Kidney (tissue), 13 donors: ENCODE measurements at regions not wholly inside any gene's neighbourhood (a gene's known extent, or its start where the extent isn't known, plus 50 kb on each side); places are given as distances from the start of the nearest gene placed in this dataset.

Experiments
- DNase-seq, 5 donors: peaks; one replicate each; pipeline ENCODE4 v3.0.0-alpha.2; 2013 to 2020
- FAIRE-seq: peaks from 2 replicates; lab custom pipeline; 2012; peaks lifted over from hg19 to GRCh38; lab: Jason Lieb, UNC
- H3K27ac ChIP-seq, 2 donors: one replicate each; pipeline ENCODE4 v1.7.0; 2013; ENCODE audit warnings: low read depth in 2 of 2, low read length in 2 of 2, inconsistent platforms in 1 of 2
- H3K27me3 ChIP-seq: one replicate; pipeline ENCODE4 v1.7.1; 2013; ENCODE audit warnings: low read length, inconsistent platforms; ENCODE audit not compliant: control insufficient read depth, insufficient read depth
- H3K36me3 ChIP-seq, 3 donors: one replicate each; pipeline versions ENCODE4 v1.7.0 to v1.7.1; 2013; ENCODE audit warnings: low read length in 3 of 3, control low read depth in 1 of 3, inconsistent platforms in 1 of 3; ENCODE audit not compliant: insufficient read depth in 3 of 3, control insufficient read depth in 2 of 3
- H3K4me1 ChIP-seq, 3 donors: one replicate each; pipeline versions ENCODE4 v1.7.0 to v1.7.1; 2013; ENCODE audit warnings: low read length in 3 of 3, inconsistent platforms in 1 of 3, low read depth in 1 of 3; ENCODE audit not compliant: control insufficient read depth in 2 of 3, insufficient read depth in 2 of 3
- H3K4me3 ChIP-seq, 3 donors: one replicate each; pipeline versions ENCODE4 v1.7.0 to v1.8.1; 2013; ENCODE audit warnings: low read length in 3 of 3, control low read depth in 1 of 3, inconsistent platforms in 1 of 3
- H3K9ac ChIP-seq, 3 donors: one replicate each; pipeline versions ENCODE4 v1.7.0 to v1.7.1; 2013; ENCODE audit warnings: low read length in 3 of 3, control low read depth in 1 of 3, inconsistent platforms in 1 of 3
- H3K9me3 ChIP-seq, 3 donors: one replicate each; pipeline versions ENCODE4 v1.7.0 to v1.7.1; 2013; ENCODE audit warnings: low read length in 3 of 3, control low read depth in 1 of 3, inconsistent platforms in 1 of 3; ENCODE audit not compliant: control insufficient read depth in 2 of 3, insufficient read depth in 1 of 3
- intact Hi-C: fragments of 100-400 bp; cut with DNase I; formaldehyde crosslinking; loops from one replicate; pipeline ENCODE4 v1.11.1; 2022
- TF ChIP-seq, protein P1 (sequence below): IDR thresholded peaks from 3 replicates; pipeline ENCODE4 v1.5.1; 2012; ENCODE audit warnings: mild to moderate bottlenecking, moderate library complexity, borderline replicate concordance; ENCODE audit not compliant: insufficient read depth; ENCODE audit errors: extremely low read depth
- donor health status: control.
- donor health status: control.
- donor health status: control.
- donor health status: control.
- donor health status: control.
- donor health status: DM: yes; HTN: yes; CAD: no.
- donor health status: Normal renal cell carcinoma (clear cell type).

DNA sequence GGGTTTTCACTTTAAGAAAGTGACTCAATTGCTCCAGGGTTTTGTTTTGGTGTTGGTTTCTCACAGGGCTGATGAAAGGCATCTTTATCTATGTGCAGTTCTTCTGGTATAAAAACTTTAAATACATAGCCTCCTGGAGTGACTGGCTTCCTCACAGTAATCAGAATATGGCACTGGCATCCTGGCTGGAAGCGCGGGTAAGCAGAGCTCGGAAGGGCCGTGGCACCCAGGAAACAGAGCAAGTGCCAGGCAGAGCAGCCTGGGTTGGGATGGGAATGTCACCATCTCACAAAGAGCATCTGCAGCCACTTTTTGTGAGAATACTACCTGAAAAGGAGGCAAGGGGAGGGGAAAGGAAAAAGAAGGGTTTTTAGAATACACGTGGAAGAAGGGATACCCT lies 534.7 kb downstream of the PLCL1 start:
- Histone ChIP-seq H3K4me3 (no peak overlapping the region), H3K9me3 (no peaks in the 10 kb centered on the region), H3K27ac (no peak overlapping the region), H3K27me3 (no peaks in the 10 kb centered on the region), H3K36me3 (no peaks in the 10 kb centered on the region), H3K9ac (no peak overlapping the region), H3K4me1 (no peaks in the 10 kb centered on the region)
- no peak for DNase-seq
- intact Hi-C loops = no loop called here
- no peak for FAIRE-seq
- TF ChIP-seq, protein P1, sequence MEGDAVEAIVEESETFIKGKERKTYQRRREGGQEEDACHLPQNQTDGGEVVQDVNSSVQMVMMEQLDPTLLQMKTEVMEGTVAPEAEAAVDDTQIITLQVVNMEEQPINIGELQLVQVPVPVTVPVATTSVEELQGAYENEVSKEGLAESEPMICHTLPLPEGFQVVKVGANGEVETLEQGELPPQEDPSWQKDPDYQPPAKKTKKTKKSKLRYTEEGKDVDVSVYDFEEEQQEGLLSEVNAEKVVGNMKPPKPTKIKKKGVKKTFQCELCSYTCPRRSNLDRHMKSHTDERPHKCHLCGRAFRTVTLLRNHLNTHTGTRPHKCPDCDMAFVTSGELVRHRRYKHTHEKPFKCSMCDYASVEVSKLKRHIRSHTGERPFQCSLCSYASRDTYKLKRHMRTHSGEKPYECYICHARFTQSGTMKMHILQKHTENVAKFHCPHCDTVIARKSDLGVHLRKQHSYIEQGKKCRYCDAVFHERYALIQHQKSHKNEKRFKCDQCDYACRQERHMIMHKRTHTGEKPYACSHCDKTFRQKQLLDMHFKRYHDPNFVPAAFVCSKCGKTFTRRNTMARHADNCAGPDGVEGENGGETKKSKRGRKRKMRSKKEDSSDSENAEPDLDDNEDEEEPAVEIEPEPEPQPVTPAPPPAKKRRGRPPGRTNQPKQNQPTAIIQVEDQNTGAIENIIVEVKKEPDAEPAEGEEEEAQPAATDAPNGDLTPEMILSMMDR = no peak

DNA sequence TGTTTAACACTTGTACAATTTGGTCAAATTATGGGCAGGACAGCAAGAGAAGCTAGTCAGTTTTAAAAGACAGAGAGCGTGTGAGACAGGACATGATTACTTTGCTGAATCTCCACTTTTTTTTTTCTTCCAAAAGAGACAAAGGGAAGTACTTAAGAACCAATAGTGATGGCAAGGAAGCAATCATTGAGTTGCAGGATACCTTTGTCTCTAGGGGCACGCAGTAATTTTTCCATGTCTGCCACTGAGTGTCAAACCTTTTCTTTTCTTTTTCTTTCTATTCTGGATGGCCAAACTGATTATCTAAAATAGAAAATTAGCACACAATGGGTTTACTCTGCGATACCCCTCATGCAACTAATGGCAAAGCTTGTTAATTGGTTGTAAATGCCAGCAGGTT lies 533.0 kb downstream of the PLCL1 start:
- Histone ChIP-seq H3K27me3 (no peaks in the 10 kb centered on the region), H3K4me1 (no peaks in the 10 kb centered on the region), H3K9ac (no peak overlapping the region), H3K36me3 (no peaks in the 10 kb centered on the region), H3K27ac (no peak overlapping the region), H3K9me3 (no peaks in the 10 kb centered on the region), H3K4me3 (no peak overlapping the region)
- DNase-seq (no peak), FAIRE-seq (no peak)
- TF ChIP-seq, protein P1 = no peak
- intact Hi-C loops = no loop called here

DNA sequence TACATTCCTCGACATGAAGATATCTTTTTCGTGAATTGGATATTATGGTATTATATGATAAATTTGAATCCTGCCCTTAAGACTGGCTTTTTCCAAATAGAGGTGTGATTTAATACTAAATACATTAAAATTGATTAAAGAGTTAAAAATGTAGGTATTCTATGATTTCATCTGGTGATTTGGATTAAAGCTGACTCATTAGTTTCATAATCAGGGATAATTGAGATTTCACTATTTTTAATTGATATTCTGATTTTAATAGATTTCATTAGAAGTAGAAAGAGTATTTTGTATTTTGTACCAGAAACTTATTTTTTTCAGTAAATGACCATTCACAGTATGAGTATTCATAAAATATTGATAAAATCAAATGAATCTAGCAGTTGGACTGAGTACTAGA lies 524.1 kb downstream of the PLCL1 start:
- no peak for FAIRE-seq

More for the DNA sequence above, 524.1 kb downstream of the PLCL1 start:
- Histone ChIP-seq H3K4me1 (no peaks in the 10 kb centered on the region), H3K9me3 (no peaks in the 10 kb centered on the region), H3K27me3 (no peaks in the 10 kb centered on the region), H3K4me3 (no peak overlapping the region), H3K27ac (no peak overlapping the region), H3K9ac (no peak overlapping the region), H3K36me3 (no peaks in the 10 kb centered on the region)
- no peak for DNase-seq
- intact Hi-C loops = no loop called here
- TF ChIP-seq, protein P1 = no peak
